ES-I3 (cell line): ENCODE measurements at regions not wholly inside any gene's neighbourhood (a gene's known extent, or its start where the extent isn't known, plus 50 kb on each side); places are given as distances from the start of the nearest gene placed in this dataset.
"Not testable (repeated sequence)": the region's sequence is repeated elsewhere in the genome, so short reads cannot be mapped to it uniquely, and the experiment has no call there.

Experiments
- H3K36me3 ChIP-seq: 2 replicates; pipeline ENCODE4 v1.6.1; 2013; ENCODE audit warnings: mild to moderate bottlenecking, low read length, control low read depth, moderate library complexity; ENCODE audit not compliant: insufficient read depth
- H3K4me1 ChIP-seq: 2 replicates; pipeline ENCODE4 v1.6.1; 2013; ENCODE audit warnings: mild to moderate bottlenecking, control low read depth, low read length; ENCODE audit not compliant: insufficient read depth
- H3K9ac ChIP-seq: 2 replicates; pipeline ENCODE4 v1.6.1; 2013; ENCODE audit warnings: low read depth, mild to moderate bottlenecking, low read length, moderate library complexity
- H3K9me3 ChIP-seq: 2 replicates; pipeline ENCODE4 v1.6.1; 2013; ENCODE audit warnings: mild to moderate bottlenecking, low read length, moderate library complexity; ENCODE audit not compliant: control insufficient read depth, insufficient read depth

DNA sequence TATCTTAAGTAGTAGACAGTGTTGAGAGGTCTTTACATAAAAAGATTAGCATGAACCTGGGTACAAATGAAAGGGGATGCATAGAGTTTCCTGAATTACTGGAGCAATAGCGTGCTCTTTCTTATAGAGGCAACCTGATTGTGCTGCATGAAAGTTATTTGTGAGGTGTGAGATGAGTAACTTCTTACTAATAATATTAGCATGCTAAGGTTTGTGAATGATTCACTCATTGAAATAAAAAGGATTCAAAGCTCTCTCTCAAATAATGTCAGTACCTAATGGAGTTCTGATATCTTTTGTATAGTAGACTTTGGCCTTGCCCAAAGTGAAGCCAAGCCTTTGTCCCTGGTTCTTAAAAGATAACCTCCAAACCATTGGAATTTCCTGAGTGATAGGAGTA, 131.0 kb upstream of the CXXC4 start:
- H3K9me3 ChIP-seq = no peaks in the 10 kb centered on the region; the same call in 1 of the 2 replicates
- H3K36me3 ChIP-seq = no peaks in the 10 kb centered on the region
- H3K4me1 ChIP-seq = no peaks in the 10 kb centered on the region
- no peak overlapping the region for H3K9ac ChIP-seq

DNA sequence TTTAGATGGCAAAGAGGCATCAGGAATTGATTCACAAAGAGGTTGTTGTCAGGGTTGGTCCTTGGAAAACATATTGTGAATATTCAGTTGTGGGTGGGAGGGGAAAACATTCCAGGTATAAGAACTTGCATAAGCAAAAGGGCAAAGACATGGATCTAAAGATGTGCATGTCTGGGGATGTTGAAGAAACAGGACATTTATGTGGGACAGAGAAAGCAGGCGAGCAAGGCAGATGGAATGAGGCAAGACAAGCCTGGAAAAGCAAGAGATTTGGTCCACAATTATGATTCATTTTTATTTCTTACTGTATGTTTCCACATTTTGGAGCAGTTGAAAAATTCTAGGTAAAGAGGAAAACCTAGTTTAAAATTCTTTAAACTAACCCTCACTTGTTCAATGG, 134.9 kb upstream of the CXXC4 start:
- no peak overlapping the region for H3K9ac ChIP-seq
- no peaks in the 10 kb centered on the region for H3K4me1 ChIP-seq
- H3K9me3 ChIP-seq = no peaks in the 10 kb centered on the region; the same call in 1 of the 2 replicates
- no peaks in the 10 kb centered on the region for H3K36me3 ChIP-seq

DNA sequence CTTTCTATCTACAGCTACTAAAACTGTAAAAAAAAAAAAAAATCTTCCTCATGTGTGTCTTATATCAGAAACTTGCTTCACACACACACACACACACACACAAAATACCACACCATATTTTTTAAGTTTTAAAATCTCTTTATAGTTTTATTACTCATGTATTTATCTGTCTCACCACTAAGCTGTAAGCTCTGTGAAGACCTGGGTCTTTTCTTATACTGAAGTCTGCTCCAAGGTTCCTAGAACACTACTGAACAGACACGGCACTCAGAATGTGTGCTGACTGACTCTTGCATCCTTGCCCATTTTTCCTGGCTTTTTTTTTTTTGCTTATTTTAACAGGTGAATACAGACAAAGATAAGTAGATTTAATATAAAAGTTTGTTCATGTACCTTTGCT, 135.6 kb upstream of the CXXC4 start:
- H3K4me1 ChIP-seq = no peaks in the 10 kb centered on the region
- no peak overlapping the region for H3K9ac ChIP-seq
- no peaks in the 10 kb centered on the region for H3K36me3 ChIP-seq
- H3K9me3 ChIP-seq = no peaks in the 10 kb centered on the region; the same call in 1 of the 2 replicates

DNA sequence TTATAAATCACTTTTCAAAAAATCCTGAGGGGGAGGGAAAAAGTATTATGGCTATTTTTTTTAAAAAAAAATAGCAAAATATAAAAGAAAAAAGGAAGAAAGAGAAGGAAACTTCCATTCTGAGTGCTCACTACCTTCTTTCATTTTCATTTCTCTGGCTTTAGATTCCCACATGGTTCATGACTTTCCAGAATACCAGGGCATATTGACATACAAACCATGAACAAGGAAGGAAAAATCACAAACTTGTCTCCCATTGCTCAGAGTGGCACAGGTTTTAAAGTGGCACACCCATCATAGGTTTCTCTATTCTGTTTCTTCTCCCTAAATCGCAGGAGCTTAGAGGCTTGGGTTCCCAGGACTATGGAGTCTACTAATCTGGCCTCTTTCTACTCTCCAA, 136.3 kb upstream of the CXXC4 start:
- Histone ChIP-seq H3K4me1 (no peaks in the 10 kb centered on the region), H3K36me3 (no peaks in the 10 kb centered on the region), H3K9me3 (no peaks in the 10 kb centered on the region; the same call in 1 of the 2 replicates), H3K9ac (no peak overlapping the region)

DNA sequence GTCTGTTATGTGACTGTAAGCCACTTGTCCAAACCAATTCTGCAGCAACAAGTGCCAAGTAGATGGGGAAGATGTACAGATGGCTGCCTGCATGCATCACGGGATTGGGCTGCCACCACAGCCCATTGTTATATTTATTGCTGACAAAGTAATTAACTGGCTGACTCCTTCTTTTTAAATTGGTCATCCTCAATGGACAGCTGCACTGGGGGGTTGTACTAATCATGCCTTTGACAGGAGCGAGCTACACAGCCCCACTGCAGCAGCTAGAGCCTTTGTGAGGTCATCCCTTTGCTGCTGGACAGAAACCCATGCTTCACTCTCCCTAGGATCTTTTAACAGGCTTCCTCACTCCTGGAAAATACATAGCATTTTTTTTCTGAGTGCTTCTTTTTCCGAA, 146.7 kb upstream of the CXXC4 start:
- no peak overlapping the region for H3K9ac ChIP-seq
- no peaks in the 10 kb centered on the region for H3K4me1 ChIP-seq
- H3K36me3 ChIP-seq = no peaks in the 10 kb centered on the region
- H3K9me3 ChIP-seq = no peaks in the 10 kb centered on the region

DNA sequence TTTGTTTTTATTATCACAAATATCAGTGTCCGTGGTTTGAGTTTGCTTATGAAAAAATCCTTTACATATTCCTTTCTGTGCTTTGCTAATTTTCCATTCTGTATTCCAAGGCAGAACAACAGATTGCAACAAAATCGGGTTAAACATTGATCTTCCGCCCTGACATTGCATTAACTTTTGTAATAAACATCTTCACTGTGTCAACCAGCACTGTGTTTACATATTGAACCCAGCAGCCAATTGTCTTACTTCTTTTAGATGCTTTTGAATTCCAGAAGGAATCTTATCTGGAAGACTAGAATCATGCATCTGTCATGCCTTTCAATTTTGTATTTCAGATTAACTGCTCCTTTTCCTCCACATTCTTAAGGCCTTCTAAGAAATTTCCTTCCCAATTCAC, 147.8 kb upstream of the CXXC4 start:
- H3K9me3 ChIP-seq = no peaks in the 10 kb centered on the region
- no peak overlapping the region for H3K9ac ChIP-seq
- no peaks in the 10 kb centered on the region for H3K4me1 ChIP-seq
- H3K36me3 ChIP-seq = no peaks in the 10 kb centered on the region

DNA sequence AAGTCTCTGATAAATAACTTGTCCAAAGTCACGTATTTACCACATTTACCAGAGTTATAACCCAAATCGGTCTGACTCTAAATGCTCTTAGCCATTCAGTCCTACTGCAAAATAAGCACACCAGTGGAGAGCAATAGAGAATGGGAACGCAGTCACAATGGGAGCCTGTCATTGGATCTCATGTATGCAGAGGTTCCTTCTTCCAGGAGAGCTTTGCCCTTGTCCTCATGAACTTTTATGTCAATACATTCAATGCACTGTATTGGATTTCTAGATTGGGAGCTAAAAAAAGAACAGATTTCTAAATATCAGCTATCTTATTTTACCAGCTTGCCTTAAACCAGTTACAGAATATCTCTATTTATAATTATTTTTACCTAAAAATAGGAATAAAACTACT, 149.1 kb upstream of the CXXC4 start:
- no peaks in the 10 kb centered on the region for H3K9me3 ChIP-seq
- no peaks in the 10 kb centered on the region for H3K4me1 ChIP-seq
- no peak overlapping the region for H3K9ac ChIP-seq
- no peaks in the 10 kb centered on the region for H3K36me3 ChIP-seq

DNA sequence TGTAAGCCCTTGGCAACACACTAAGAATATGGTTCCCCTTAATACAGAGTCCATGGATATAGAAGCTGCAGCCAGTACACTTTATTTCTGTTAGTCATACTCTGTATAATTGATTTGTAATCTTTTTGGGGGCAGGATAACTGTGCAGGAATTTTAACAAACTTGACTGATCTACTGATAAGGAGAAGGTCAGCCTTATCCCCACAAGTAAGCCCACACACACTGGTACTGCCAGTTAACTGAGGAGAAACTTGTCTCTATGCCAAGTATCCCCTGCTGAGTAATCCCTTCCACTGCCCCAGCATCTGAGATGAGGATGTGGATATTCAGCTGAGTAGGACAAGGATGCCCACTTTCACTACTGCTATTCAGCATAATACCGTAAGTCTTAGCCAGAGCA, 154.9 kb upstream of the CXXC4 start:
- Histone ChIP-seq H3K9me3 (no peaks in the 10 kb centered on the region), H3K36me3 (no peaks in the 10 kb centered on the region), H3K9ac (no peak overlapping the region), H3K4me1 (no peaks in the 10 kb centered on the region)

DNA sequence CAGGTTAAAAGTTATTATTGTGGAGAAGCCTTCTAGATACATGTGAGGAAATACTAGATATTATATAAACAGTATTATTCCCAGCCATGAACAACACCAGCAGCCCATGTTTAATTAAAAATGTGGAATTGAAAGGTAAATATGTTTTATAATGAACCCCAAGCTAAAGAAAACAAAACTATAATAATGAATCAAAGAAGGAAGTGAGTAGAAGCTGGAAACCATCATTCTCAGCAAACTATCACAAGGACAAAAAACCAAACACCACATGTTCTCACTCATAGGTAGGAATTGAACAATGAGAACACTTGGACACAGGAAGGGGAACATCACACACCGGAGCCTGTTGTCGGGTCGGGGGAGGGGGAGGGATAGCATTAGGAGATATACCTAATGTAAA, 167.6 kb upstream of the CXXC4 start:
- H3K36me3 ChIP-seq, H3K9me3 ChIP-seq, H3K9ac ChIP-seq, H3K4me1 ChIP-seq: not testable (repeated sequence)

DNA sequence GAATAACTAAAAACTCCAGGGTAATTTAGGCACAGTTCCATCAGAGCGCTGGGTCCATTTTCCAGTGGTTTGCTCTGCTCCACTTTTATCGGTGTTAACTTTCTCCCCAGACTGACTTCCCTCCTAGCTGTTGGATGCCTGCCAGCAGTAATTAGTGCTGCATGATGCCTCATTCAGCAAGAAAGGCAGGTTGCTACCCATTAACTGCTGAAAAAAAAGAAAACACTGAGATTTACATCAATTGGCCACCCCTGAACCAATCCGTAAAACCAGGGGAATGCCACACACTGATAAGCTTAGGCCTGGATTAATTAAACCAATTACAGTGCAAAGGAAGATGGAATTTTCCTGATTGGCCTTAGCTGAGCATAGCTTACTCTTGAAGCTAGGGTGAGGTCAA, 182.4 kb upstream of the CXXC4 start:
- H3K9ac ChIP-seq = no peak overlapping the region
- no peaks in the 10 kb centered on the region for H3K9me3 ChIP-seq
- H3K4me1 ChIP-seq = no peaks in the 10 kb centered on the region
- H3K36me3 ChIP-seq = no peaks in the 10 kb centered on the region

DNA sequence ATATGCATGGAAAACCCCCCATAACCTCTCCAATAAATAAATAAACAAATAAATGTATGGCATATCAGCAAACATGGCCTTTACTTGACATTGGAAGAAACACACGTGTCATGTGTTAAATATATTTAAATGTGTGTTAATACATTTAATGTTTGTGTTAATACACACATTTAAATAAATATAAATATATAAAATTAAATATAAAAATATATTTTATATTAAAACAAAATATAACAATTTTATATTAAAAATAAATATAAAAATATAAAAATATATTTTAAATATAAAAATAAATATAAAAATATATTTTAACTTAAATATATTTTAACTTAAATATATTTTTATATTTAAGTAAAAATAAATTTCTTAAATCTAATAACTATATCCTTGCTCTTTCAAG, 187.6 kb upstream of the CXXC4 start:
- Histone ChIP-seq H3K9me3 (no peaks in the 10 kb centered on the region), H3K36me3 (no peaks in the 10 kb centered on the region), H3K9ac (no peak overlapping the region), H3K4me1 (no peaks in the 10 kb centered on the region)

DNA sequence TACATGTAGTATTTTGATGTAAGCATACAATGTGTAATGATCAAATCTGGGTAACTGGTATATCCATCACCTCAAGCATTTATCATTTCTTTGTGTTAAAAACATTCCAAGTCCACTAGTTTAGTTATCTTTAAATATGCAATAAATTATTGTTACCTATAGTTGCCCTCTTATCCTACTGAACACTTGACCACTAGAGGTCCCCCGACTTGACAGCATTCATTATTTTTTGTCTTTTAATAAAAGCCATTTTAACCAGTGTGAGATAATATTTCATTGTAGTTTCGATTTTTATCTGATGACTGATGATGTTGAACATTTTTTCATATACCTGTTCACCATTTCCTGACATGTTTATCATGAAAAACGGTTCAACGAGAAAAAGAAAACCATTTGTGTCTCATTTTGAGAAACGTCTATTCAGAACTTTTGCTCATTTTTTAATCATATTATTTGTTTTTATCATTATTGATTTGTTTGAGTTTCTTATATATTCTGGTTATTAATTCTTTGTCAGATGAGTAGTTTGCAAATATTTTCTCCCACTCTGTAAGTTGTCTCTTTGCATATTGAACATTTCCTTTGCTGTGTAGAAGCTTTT, 199.0 kb upstream of the CXXC4 start:
- Histone ChIP-seq H3K4me1 (no peaks in the 10 kb centered on the region), H3K36me3 (no peaks in the 10 kb centered on the region), H3K9me3 (no peaks in the 10 kb centered on the region), H3K9ac (no peak overlapping the region)

DNA sequence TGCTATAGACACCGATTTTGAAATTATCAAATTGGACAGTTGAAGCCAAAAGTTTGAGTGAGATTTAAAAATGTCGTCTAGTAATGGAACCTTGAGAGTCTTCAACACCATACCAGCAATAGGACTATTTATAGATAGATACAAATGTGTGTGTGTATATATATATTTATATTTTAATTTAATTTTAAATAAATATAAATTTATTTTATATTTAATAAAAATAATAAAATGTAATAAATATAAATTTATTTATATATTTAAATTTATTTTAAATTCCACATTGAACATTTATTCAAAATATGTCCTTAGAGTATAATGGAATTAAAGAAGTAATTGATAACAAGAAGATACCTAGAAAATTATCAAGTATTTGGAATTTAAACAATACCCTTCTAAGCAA, 221.9 kb upstream of the CXXC4 start:
- Histone ChIP-seq H3K9ac (no peak overlapping the region), H3K9me3 (no peaks in the 10 kb centered on the region), H3K4me1 (no peaks in the 10 kb centered on the region), H3K36me3 (no peaks in the 10 kb centered on the region)

DNA sequence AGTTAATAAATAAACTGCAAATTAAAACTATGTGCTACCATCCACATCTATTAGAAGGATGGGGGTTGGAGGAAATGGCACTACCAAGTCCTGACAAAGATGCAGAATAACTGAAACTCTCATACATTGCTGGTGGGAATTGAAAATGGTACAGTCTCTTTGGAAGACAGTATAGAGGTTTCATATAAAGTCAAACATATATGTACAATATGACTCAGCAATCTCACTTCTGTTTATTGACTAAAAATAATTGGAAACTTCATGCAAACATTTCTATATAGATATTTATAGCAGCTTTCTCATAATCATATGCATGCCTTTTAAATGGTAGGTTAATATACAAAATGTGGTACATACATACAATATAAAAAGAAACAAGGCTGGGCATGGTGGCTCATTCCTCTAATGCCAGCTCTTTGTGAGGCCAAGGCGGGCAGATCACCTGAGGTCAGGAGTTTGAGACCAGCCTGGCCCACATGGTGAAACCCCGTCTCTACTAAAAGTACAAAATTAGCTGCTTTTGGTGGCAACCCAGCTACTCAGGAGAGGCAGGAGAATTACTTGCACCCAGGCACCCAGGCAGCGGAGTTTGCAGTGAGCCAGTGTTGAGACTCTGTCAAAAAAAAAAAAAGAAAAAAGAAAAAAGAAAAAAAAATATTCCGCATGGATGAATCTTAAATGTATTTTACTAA, 225.0 kb upstream of the CXXC4 start:
- H3K9me3 ChIP-seq = no peaks in the 10 kb centered on the region
- H3K36me3 ChIP-seq = no peaks in the 10 kb centered on the region
- H3K4me1 ChIP-seq = no peaks in the 10 kb centered on the region
- H3K9ac ChIP-seq = no peak overlapping the region

DNA sequence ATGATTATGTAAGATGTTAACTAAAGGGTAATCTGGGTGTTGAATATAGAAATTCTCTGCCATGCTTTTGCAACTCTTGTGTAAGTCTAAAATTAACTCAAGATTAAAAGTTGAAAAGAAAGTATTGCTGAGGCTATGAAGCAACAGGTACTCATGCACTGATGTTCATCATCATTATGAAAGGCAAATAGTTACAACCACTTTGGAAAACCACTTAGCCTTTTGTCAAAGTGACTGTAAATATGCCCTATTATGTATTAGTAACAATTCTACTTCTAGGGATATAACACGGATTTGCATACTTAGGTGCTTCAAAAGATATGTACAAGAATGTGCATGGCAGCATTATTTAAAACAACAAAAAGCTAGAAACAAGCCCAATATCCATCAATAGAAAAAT, 227.8 kb upstream of the CXXC4 start:
- Histone ChIP-seq H3K36me3 (no peaks in the 10 kb centered on the region), H3K9ac (no peak overlapping the region), H3K9me3 (no peaks in the 10 kb centered on the region), H3K4me1 (no peaks in the 10 kb centered on the region)
